ENCODE measurements at regions not wholly inside any gene's neighbourhood (a gene's known extent, or its start where the extent isn't known, plus 50 kb on each side); places are given as distances from the start of the nearest gene placed in this dataset.

DNA sequence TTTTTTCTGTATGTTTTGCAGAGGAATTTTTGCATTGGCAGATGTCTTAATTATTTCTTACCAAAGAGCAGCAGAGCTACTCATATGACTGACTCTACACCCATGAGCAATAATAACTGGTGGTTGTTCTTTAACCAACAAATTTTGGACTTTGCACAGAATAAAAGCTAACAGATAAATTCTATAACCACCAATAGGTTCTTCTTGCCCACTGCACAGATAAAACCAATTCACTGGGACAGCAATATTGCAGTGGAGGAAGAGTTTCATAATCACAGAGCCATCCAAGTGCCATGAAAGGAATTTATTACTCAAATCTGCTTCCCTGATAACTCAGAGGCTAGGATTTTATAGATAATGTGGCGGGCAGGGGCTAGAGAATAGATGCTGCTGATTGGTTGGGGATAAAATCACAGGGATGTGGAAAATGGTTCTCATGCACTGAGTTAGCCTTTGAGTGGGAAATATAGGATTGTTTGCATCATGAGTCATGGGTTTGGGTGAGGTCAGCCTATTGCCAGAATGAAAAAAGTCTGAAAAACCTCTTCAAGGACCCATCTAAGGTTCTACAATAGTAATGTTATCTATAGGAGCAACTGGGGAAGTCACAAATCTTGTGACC, 104.3 kb upstream of the PCDH17 start:
- TF ChIP-seq CTCF (conservative IDR thresholded peaks at IDR 0.05; ENCODE audit: low read depth, low read length) (no peak), EZH2 (IDR thresholded peaks at IDR 0.05; ENCODE audit: borderline replicate concordance, low read depth, low read length, poor library complexity, severe bottlenecking) (no peak)
